Natural killer cell (primary cell): ENCODE measurements at regions not wholly inside any gene's neighbourhood (a gene's known extent, or its start where the extent isn't known, plus 50 kb on each side); places are given as distances from the start of the nearest gene placed in this dataset.

ENCODE experiments used
- ATAC-seq, 3 donors: fragments of 150-1000 bp in 2 of 3; fragments of 200-7000 bp in 1 of 3; cut with Tn5 transposase; 1 replicate in 1 of 3; 2 replicates in 2 of 3; pipeline ENCODE4 v1.10.0; 2021; ENCODE audit warnings: mild to moderate bottlenecking in 2 of 3, moderate library complexity in 2 of 3
- DNase-seq, 2 donors: peaks; one replicate each; pipeline versions ENCODE4 v3.0.0 to v3.0.0-alpha.2; 2013 to 2021; ENCODE audit warnings: mixed read lengths in 1 of 2
- H3K27ac ChIP-seq: one replicate; pipeline ENCODE4 v1.5.1; 2013; ENCODE audit warnings: mild to moderate bottlenecking, low read length
- H3K27me3 ChIP-seq: one replicate; pipeline ENCODE4 v1.6.1; 2013; ENCODE audit warnings: low read length; ENCODE audit not compliant: control insufficient read depth, insufficient read depth
- H3K36me3 ChIP-seq: one replicate; pipeline ENCODE4 v1.6.1; 2013; ENCODE audit warnings: low read length; ENCODE audit not compliant: control insufficient read depth, insufficient read depth
- H3K4me1 ChIP-seq: one replicate; pipeline ENCODE4 v1.6.1; 2013; ENCODE audit warnings: low read length; ENCODE audit not compliant: control insufficient read depth, insufficient read depth
- H3K4me3 ChIP-seq: one replicate; pipeline ENCODE4 v1.5.1; 2013; ENCODE audit warnings: low read length
- H3K9me3 ChIP-seq: one replicate; pipeline ENCODE4 v1.6.1; 2013; ENCODE audit warnings: low read length; ENCODE audit not compliant: control insufficient read depth, insufficient read depth
- H3K27ac Mint-ChIP-seq, 2 donors: one replicate each; pipeline ENCODE4 v1.8.0; 2022; ENCODE audit warnings: mild to moderate bottlenecking in 2 of 2, mixed read lengths in 2 of 2, moderate library complexity in 1 of 2
- H3K27me3 Mint-ChIP-seq, 2 donors: one replicate each; pipeline ENCODE4 v1.8.0; 2022; ENCODE audit warnings: low read depth in 2 of 2, mixed read lengths in 2 of 2
- H3K36me3 Mint-ChIP-seq: one replicate; pipeline ENCODE4 v1.8.0; 2022; ENCODE audit warnings: mixed read lengths
- H3K4me1 Mint-ChIP-seq, 2 donors: one replicate each; pipeline ENCODE4 v1.8.0; 2022; ENCODE audit warnings: mixed read lengths in 2 of 2
- H3K4me3 Mint-ChIP-seq: one replicate; pipeline ENCODE4 v1.8.0; 2022; ENCODE audit warnings: mild to moderate bottlenecking, moderate library complexity, mixed read lengths
- H3K9me3 Mint-ChIP-seq, 2 donors: one replicate each; pipeline ENCODE4 v1.8.0; 2022; ENCODE audit warnings: mixed read lengths in 2 of 2
- WGBS: methylation state at CpG from one replicate; pipeline ENCODE4 v1.1.7; 2013; ENCODE audit warnings: missing lambda C conversion rate; ENCODE audit not compliant: insufficient coverage; 5-methylcytosine and 5-hydroxymethylcytosine counted together
- intact Hi-C: fragments of 100-400 bp; cut with micrococcal nuclease; formaldehyde crosslinking; loops from one replicate; pipeline ENCODE4 v1.14.2; 2022
- TF ChIP-seq, protein P1 (sequence below): fragments of 200-600 bp; IDR thresholded peaks from one replicate; pipeline ENCODE4 v1.8.0; 2022; ENCODE audit warnings: antibody characterized with exemption

DNA sequence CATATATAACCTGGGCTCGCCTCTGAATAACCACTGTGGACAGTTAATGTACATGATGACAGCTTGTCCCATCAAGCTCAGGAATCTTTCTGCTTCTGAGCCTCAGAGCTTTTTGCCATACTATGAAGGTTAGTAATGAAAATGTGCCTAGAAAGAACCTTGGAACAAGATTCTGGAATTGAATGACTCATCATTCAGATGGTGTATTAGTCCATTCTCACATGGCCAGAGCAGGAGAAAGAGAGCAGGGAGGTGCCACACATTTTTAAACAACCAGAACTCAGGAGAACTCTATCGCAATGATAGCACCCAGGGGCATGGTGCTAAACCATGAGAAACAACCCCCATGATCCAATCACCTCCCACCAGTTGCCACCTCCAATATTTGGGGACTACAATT is 542.1 kb downstream of the PRR16 start:
- H3K4me1 ChIP-seq, result no peaks in the 10 kb centered on the region
- H3K9me3 ChIP-seq, result peaks cover 4% of the 10 kb centered on the region
- Mint-ChIP-seq H3K36me3 (no peaks in the 10 kb centered on the region), H3K4me1 (no peaks in the 10 kb centered on the region), H3K9me3 (peaks cover 8 to 10% of the 10 kb centered on the region in 2 donors), H3K4me3 (no peak overlapping the region), H3K27me3 (no peaks in the 10 kb centered on the region), H3K27ac (no peak overlapping the region)
- WGBS, result 85% methylated on average over 2 of the region's 2 CpGs
- ATAC-seq, result no peak
- DNase-seq, result no peak
- H3K27me3 ChIP-seq, result no peaks in the 10 kb centered on the region
- no peak overlapping the region for H3K4me3 ChIP-seq
- intact Hi-C loops, result no loop called here
- TF ChIP-seq, protein P1, sequence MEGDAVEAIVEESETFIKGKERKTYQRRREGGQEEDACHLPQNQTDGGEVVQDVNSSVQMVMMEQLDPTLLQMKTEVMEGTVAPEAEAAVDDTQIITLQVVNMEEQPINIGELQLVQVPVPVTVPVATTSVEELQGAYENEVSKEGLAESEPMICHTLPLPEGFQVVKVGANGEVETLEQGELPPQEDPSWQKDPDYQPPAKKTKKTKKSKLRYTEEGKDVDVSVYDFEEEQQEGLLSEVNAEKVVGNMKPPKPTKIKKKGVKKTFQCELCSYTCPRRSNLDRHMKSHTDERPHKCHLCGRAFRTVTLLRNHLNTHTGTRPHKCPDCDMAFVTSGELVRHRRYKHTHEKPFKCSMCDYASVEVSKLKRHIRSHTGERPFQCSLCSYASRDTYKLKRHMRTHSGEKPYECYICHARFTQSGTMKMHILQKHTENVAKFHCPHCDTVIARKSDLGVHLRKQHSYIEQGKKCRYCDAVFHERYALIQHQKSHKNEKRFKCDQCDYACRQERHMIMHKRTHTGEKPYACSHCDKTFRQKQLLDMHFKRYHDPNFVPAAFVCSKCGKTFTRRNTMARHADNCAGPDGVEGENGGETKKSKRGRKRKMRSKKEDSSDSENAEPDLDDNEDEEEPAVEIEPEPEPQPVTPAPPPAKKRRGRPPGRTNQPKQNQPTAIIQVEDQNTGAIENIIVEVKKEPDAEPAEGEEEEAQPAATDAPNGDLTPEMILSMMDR, result no peak
- H3K27ac ChIP-seq, result no peak overlapping the region
- H3K36me3 ChIP-seq, result no peaks in the 10 kb centered on the region

DNA sequence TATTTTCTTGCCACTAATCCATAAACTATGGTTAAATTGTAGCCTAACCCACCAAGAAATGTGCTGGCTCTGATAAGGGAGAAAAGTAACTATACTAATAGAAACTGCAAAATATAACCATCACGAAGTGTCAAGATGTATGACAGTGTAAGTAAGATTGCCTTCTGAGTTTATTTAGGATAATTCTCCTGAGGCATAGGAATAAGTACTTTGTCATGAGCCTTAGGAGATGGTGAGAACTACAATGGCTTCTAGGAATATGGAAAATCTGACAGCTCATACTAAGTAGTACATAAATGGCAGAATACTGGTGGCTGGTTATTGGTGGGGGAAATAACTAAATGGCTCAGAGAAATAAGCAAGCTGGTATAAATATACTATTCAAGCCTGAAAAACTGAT is 543.9 kb downstream of the PRR16 start:
- TF ChIP-seq, protein P1, result no peak
- H3K4me1 ChIP-seq, result no peaks in the 10 kb centered on the region
- no peaks in the 10 kb centered on the region for H3K36me3 ChIP-seq
- Mint-ChIP-seq H3K4me1 (no peaks in the 10 kb centered on the region), H3K4me3 (no peak overlapping the region), H3K36me3 (no peaks in the 10 kb centered on the region), H3K9me3 (peaks cover 8 to 13% of the 10 kb centered on the region in 2 donors), H3K27ac (no peak overlapping the region), H3K27me3 (no peaks in the 10 kb centered on the region)
- H3K27ac ChIP-seq, result no peak overlapping the region
- peaks cover 4% of the 10 kb centered on the region for H3K9me3 ChIP-seq
- DNase-seq, result no peak
- H3K4me3 ChIP-seq, result no peak overlapping the region
- intact Hi-C loops, result no loop called here
- H3K27me3 ChIP-seq, result no peaks in the 10 kb centered on the region
- 100% methylated on average over 1 of the region's 1 CpG for WGBS
- ATAC-seq, result no peak

DNA sequence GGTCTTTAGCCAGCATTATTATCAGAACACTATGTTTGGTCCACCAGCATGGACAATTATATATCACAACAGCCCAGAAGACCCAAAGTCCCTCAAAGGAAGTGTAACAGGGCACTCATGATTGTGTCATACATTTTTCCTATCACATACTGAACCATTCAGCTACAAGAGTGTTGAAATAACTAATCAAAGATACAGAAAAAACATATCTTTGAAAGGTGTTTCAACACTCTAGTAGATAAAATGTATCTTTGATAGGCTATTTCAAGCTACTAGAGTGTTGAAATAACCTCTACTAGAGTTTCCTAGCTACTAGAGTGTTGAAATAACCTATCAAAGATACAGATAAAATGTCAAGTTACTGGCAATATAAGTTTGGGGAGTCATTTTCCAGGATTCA is 545.0 kb downstream of the PRR16 start:
- TF ChIP-seq, protein P1, result no peak
- peaks cover 6 to 11% of the 10 kb centered on the region in 2 donors for H3K9me3 Mint-ChIP-seq
- intact Hi-C loops, result no loop called here

DNA sequence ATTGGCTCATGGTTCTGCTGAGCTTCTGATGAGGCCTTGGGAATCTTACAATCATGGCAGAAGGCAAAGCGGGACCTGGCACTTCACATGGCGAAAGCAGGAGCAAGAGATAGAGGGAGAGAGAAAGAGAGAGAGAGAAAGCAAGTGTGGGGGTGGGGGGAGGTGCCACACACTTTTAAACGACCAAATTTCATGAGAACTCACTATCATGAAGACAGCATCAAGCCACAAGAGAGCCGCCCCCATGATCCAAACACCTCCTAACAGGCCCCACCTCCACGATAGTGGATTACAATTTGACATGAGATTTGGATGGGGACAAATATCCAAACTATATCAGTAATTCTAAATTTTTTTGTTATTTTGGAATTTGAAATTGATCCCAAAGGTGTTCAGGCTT is 553.9 kb downstream of the PRR16 start:
- H3K27ac ChIP-seq, result no peak overlapping the region
- Mint-ChIP-seq H3K27ac (no peak overlapping the region), H3K4me3 (no peak overlapping the region), H3K9me3 (peaks cover 6 to 8% of the 10 kb centered on the region in 2 donors), H3K27me3 (no peaks in the 10 kb centered on the region), H3K4me1 (no peaks in the 10 kb centered on the region), H3K36me3 (no peaks in the 10 kb centered on the region)
- H3K4me3 ChIP-seq, result no peak overlapping the region
- WGBS, result 94% methylated on average over 2 of the region's 5 CpGs
- ATAC-seq (no peak), DNase-seq (no peak)
- intact Hi-C loops, result no loop called here
- H3K27me3 ChIP-seq, result no peaks in the 10 kb centered on the region
- TF ChIP-seq, protein P1, result no peak
- no peaks in the 10 kb centered on the region for H3K9me3 ChIP-seq
- no peaks in the 10 kb centered on the region for H3K36me3 ChIP-seq
- H3K4me1 ChIP-seq, result no peaks in the 10 kb centered on the region

More for the DNA sequence above, 545.0 kb downstream of the PRR16 start:
- Histone ChIP-seq H3K27me3 (no peaks in the 10 kb centered on the region), H3K4me1 (no peaks in the 10 kb centered on the region), H3K4me3 (no peak overlapping the region), H3K27ac (no peak overlapping the region), H3K9me3 (peaks cover 4% of the 10 kb centered on the region), H3K36me3 (no peaks in the 10 kb centered on the region)
- ATAC-seq, result no peak
- Mint-ChIP-seq H3K27me3 (no peaks in the 10 kb centered on the region), H3K4me3 (no peak overlapping the region), H3K36me3 (no peaks in the 10 kb centered on the region), H3K27ac (no peak overlapping the region), H3K4me1 (no peaks in the 10 kb centered on the region)
- no peak for DNase-seq
